ENCODE measurements at regions not wholly inside any gene's neighbourhood (a gene's known extent, or its start where the extent isn't known, plus 50 kb on each side); places are given as distances from the start of the nearest gene placed in this dataset.

GRCh38 chr12:28844718-28845117 is 304.4 kb upstream of the FAR2 start:
- dilution Hi-C loops (cut with MboI; ENCODE audit: extremely low pct_ligation_motif_present, low sequenced_read_pairs), result no loop called here
- Histone ChIP-seq H4K20me1 (ENCODE audit: control insufficient read depth, extremely low read depth, insufficient read depth, low read length) (no peaks in the 10 kb centered on the region), H2AFZ (ENCODE audit: control insufficient read depth, low read length) (no peak overlapping the region)

DNA sequence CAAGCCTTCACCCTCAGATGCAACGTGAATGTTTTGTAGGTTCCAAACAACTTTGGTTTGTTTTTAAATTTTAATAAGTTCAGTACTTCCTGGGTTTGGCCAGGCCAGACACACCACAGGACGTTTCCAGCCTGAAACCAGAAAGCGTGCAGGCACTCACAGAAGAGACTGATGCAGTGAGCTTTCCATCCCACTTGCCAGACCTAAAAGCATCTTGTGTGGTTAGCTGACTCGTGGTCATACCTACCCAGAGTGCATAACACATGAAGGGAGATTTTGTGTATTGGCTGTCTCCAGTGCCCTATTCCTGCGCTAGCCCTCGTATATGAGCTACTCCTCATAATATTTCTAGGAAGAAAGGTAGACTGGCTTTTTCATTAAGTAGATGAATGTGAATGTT is 297.3 kb upstream of the FAR2 start:
- no peak for TF ChIP-seq EZH2 (IDR thresholded peaks at IDR 0.05; ENCODE audit: low read length)
- TF ChIP-seq, protein P1, sequence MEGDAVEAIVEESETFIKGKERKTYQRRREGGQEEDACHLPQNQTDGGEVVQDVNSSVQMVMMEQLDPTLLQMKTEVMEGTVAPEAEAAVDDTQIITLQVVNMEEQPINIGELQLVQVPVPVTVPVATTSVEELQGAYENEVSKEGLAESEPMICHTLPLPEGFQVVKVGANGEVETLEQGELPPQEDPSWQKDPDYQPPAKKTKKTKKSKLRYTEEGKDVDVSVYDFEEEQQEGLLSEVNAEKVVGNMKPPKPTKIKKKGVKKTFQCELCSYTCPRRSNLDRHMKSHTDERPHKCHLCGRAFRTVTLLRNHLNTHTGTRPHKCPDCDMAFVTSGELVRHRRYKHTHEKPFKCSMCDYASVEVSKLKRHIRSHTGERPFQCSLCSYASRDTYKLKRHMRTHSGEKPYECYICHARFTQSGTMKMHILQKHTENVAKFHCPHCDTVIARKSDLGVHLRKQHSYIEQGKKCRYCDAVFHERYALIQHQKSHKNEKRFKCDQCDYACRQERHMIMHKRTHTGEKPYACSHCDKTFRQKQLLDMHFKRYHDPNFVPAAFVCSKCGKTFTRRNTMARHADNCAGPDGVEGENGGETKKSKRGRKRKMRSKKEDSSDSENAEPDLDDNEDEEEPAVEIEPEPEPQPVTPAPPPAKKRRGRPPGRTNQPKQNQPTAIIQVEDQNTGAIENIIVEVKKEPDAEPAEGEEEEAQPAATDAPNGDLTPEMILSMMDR (optimal IDR thresholded peaks at IDR 0.05 in 1 of 3, IDR thresholded peaks at IDR 0.05 in 1 of 3, conservative IDR thresholded peaks at IDR 0.05 in 1 of 3; ENCODE audit: extremely low read depth in 1 of 3, insufficient read depth in 2 of 3, low read length in 3 of 3), result no peak
- H3K9ac ChIP-seq (ENCODE audit: control insufficient read depth, extremely low read depth, insufficient read depth, low read length), result no peak overlapping the region
- FAIRE-seq (no peak), DNase-seq (ENCODE audit: low read depth, low spot score) (no peak)
- no peaks in the 10 kb centered on the region for H3K79me2 ChIP-seq (ENCODE audit: control insufficient read depth, insufficient read depth, low read length)
- no peak overlapping the region for H2AFZ ChIP-seq (ENCODE audit: control insufficient read depth, low read length)
- H3K9me1 ChIP-seq (ENCODE audit: control insufficient read depth, extremely low read depth, insufficient read depth, low read length), result no peaks in the 10 kb centered on the region
- H3K27me3 ChIP-seq (ENCODE audit: control insufficient read depth, extremely low read depth, insufficient read depth, low read length), result no peaks in the 10 kb centered on the region
- no peak overlapping the region for H3K27ac ChIP-seq (ENCODE audit: control insufficient read depth, insufficient read depth, low read length)
- no peaks in the 10 kb centered on the region for H3K9me3 ChIP-seq (ENCODE audit: control insufficient read depth, low read depth, low read length)
- dilution Hi-C loops (cut with MboI; ENCODE audit: extremely low pct_ligation_motif_present, low sequenced_read_pairs), result no loop called here
- no peak overlapping the region for H3K4me3 ChIP-seq (ENCODE audit: control insufficient read depth in 2 of 3, extremely low read depth in 1 of 3, insufficient read depth in 2 of 3, low read depth in 1 of 3, low read length in 3 of 3)
- H3K4me1 ChIP-seq (ENCODE audit: control insufficient read depth, extremely low read depth, insufficient read depth, low read length), result no peaks in the 10 kb centered on the region
- H3K36me3 ChIP-seq (ENCODE audit: control insufficient read depth in 2 of 2, extremely low read depth in 1 of 2, insufficient read depth in 2 of 2, low read length in 2 of 2), result no peaks in the 10 kb centered on the region
- no peak overlapping the region for H3K4me2 ChIP-seq (ENCODE audit: control insufficient read depth, extremely low read depth, insufficient read depth, low read depth, low read length)
- no peaks in the 10 kb centered on the region for H4K20me1 ChIP-seq (ENCODE audit: control insufficient read depth, extremely low read depth, insufficient read depth, low read length)

More at GRCh38 chr12:28844718-28845117, 304.4 kb upstream of the FAR2 start:
- Histone ChIP-seq H3K79me2 (ENCODE audit: control insufficient read depth, insufficient read depth, low read length) (no peaks in the 10 kb centered on the region), H3K4me2 (ENCODE audit: control insufficient read depth, extremely low read depth, insufficient read depth, low read depth, low read length) (no peak overlapping the region), H3K9ac (ENCODE audit: control insufficient read depth, extremely low read depth, insufficient read depth, low read length) (no peak overlapping the region), H3K4me3 (ENCODE audit: control insufficient read depth in 2 of 3, extremely low read depth in 1 of 3, insufficient read depth in 2 of 3, low read depth in 1 of 3, low read length in 3 of 3) (no peak overlapping the region), H3K9me3 (ENCODE audit: control insufficient read depth, low read depth, low read length) (no peaks in the 10 kb centered on the region), H3K36me3 (ENCODE audit: control insufficient read depth in 2 of 2, extremely low read depth in 1 of 2, insufficient read depth in 2 of 2, low read length in 2 of 2) (no peaks in the 10 kb centered on the region), H3K27ac (ENCODE audit: control insufficient read depth, insufficient read depth, low read length) (no peak overlapping the region), H3K4me1 (ENCODE audit: control insufficient read depth, extremely low read depth, insufficient read depth, low read length) (no peaks in the 10 kb centered on the region), H3K27me3 (ENCODE audit: control insufficient read depth, extremely low read depth, insufficient read depth, low read length) (no peaks in the 10 kb centered on the region), H3K9me1 (ENCODE audit: control insufficient read depth, extremely low read depth, insufficient read depth, low read length) (no peaks in the 10 kb centered on the region)
- TF ChIP-seq, protein P1 (optimal IDR thresholded peaks at IDR 0.05 in 1 of 3, IDR thresholded peaks at IDR 0.05 in 1 of 3, conservative IDR thresholded peaks at IDR 0.05 in 1 of 3; ENCODE audit: extremely low read depth in 1 of 3, insufficient read depth in 2 of 3, low read length in 3 of 3), result no peak
- TF ChIP-seq EZH2 (IDR thresholded peaks at IDR 0.05; ENCODE audit: low read length), result no peak
- FAIRE-seq (no peak), DNase-seq (ENCODE audit: low read depth, low spot score) (no peak)

All from keratinocyte (primary cell).